A673 (cell line): ENCODE measurements at regions not wholly inside any gene's neighbourhood (a gene's known extent, or its start where the extent isn't known, plus 50 kb on each side); places are given as distances from the start of the nearest gene placed in this dataset.

Experiments
- BruUV-seq: library from RNA; stranded (reverse); fragments of 400-500 nt; replicated peaks from 2 replicates; lab custom pipeline; 2021; lab: Mats Ljungman, UMichigan
- CTCF ChIA-PET: fragments of 300-600 bp; sonication (Branson Sonifier 250); formaldehyde crosslinking; loops from one replicate; lab custom pipeline; 2022; ENCODE audit warnings: antibody characterized with exemption; lab: Charles Lee
- POLR2A ChIA-PET: fragments of 300-600 bp; sonication (Branson Sonifier 250); formaldehyde crosslinking; loops from one replicate; lab custom pipeline; 2022; ENCODE audit warnings: antibody characterized with exemption; ENCODE audit not compliant: low non-redundant PET; lab: Charles Lee
- DNase-seq: peaks from one replicate; pipeline ENCODE4 v3.0.0-alpha.2; 2015; ENCODE audit warnings: low spot score
- H3K27ac ChIP-seq: fragments of 200-600 bp; sonication (generic); 2 replicates; pipeline ENCODE4 v1.5.1; 2016; ENCODE audit warnings: mixed run types, low read depth, mild to moderate bottlenecking, mixed read lengths, antibody characterized with exemption, low read length; ENCODE audit not compliant: poor library complexity, severe bottlenecking
- H3K27me3 ChIP-seq: fragments of 200-600 bp; sonication (generic); replicated peaks from 2 replicates; pipeline ENCODE4 v1.6.1; 2017; ENCODE audit warnings: mixed run types, low read depth, mild to moderate bottlenecking, mixed read lengths, antibody characterized with exemption, low read length; ENCODE audit not compliant: insufficient read depth, poor library complexity
- H3K36me3 ChIP-seq: fragments of 200-600 bp; sonication (generic); 2 replicates; pipeline ENCODE4 v1.6.1; 2016; ENCODE audit warnings: mixed run types, mild to moderate bottlenecking, mixed read lengths, antibody characterized with exemption, low read length; ENCODE audit not compliant: insufficient read depth, poor library complexity, severe bottlenecking
- H3K4me1 ChIP-seq: fragments of 200-600 bp; sonication (generic); 2 replicates; pipeline ENCODE4 v1.6.1; 2017; ENCODE audit warnings: mixed run types, mild to moderate bottlenecking, mixed read lengths, antibody characterized with exemption, low read length; ENCODE audit not compliant: insufficient read depth, poor library complexity, severe bottlenecking
- H3K4me3 ChIP-seq: fragments of 200-600 bp; sonication (generic); 2 replicates; pipeline ENCODE4 v1.5.1; 2016; ENCODE audit warnings: low read depth, mixed run types, mild to moderate bottlenecking, mixed read lengths, low read length; ENCODE audit not compliant: poor library complexity, severe bottlenecking
- H3K9me3 ChIP-seq: fragments of 200-600 bp; sonication (generic); 2 replicates; pipeline ENCODE4 v1.6.1; 2016; ENCODE audit warnings: mixed run types, low read depth, mild to moderate bottlenecking, mixed read lengths, antibody characterized with exemption, low read length; ENCODE audit not compliant: poor library complexity, severe bottlenecking
- CTCF ChIP-seq: fragments of 300-800, 200-600 bp; sonication (generic); conservative IDR thresholded peaks from 2 replicates; pipeline ENCODE4 v1.5.1; 2017; ENCODE audit warnings: low read depth, mild to moderate bottlenecking, antibody characterized with exemption, low read length, moderate library complexity, mixed read lengths
- EZH2 ChIP-seq: fragments of 200-600 bp; sonication (generic); IDR thresholded peaks from 2 replicates; pipeline ENCODE4 v1.6.1; 2017; ENCODE audit warnings: borderline replicate concordance, low read depth, mild to moderate bottlenecking, mixed read lengths, antibody characterized with exemption, low read length; ENCODE audit not compliant: poor library complexity, severe bottlenecking
- intact Hi-C: fragments of 100-400 bp; cut with micrococcal nuclease; formaldehyde crosslinking; loops from one replicate; pipeline ENCODE4 v1.10.0; 2022; ENCODE audit not compliant: unreplicated experiment

- Histone ChIP-seq H3K4me1 (no peaks in the 10 kb centered on the region), H3K27me3 (no peaks in the 10 kb centered on the region), H3K4me3 (no peak overlapping the region), H3K36me3 (no peaks in the 10 kb centered on the region), H3K9me3 (peaks cover 4% of the 10 kb centered on the region), H3K27ac (no peak overlapping the region)
- CTCF ChIA-PET: no interaction called here
- POLR2A ChIA-PET: no interaction called here
- no peak for DNase-seq
- intact Hi-C loops: no loop called here
- no TSS peak for BruUV-seq
- TF ChIP-seq CTCF (no peak), EZH2 (no peak)
Measured at GRCh38 chr17:22654447-22654846, 962.1 kb downstream of the KCNJ18 start.

DNA sequence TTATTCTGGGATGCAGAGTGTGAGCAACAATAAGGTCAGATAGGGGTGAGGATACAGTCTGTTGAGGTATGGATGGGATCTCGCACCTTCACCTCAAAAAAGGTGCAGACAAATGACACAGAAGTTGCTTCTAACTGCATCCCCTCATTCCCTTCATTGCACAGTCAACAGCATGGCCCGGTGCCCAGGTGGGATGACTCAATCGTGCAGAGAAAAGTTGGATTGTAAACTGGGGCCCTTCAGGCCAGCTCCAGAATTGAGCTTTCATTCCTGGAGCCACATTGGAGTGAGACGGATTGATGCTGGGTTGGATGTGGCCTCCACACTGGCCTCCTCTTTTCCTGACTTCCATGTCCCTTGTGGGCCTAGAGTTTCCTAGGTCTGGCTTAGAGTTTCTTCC, 977.4 kb downstream of the KCNJ18 start:
- TF ChIP-seq EZH2: no peak
- no peak for TF ChIP-seq CTCF
- no peak for DNase-seq
- POLR2A ChIA-PET: no interaction called here
- no peaks in the 10 kb centered on the region for H3K36me3 ChIP-seq
- intact Hi-C loops: loop anchor here (10.0 kb wide), 1 partner anchor 65 kb away; no protein-coding TSS in a partner anchor
- CTCF ChIA-PET: no interaction called here
- H3K27me3 ChIP-seq: no peaks in the 10 kb centered on the region
- H3K27ac ChIP-seq: no peak overlapping the region
- no peak overlapping the region for H3K4me3 ChIP-seq
- BruUV-seq: no TSS peak
- H3K9me3 ChIP-seq: no peaks in the 10 kb centered on the region
- H3K4me1 ChIP-seq: no peaks in the 10 kb centered on the region

- CTCF ChIA-PET: no interaction called here
- intact Hi-C loops: no loop called here
- TF ChIP-seq EZH2 (no peak), CTCF (no peak)
- no TSS peak for BruUV-seq
- H3K9me3 ChIP-seq: peaks cover 2% of the 10 kb centered on the region
- H3K27me3 ChIP-seq: no peaks in the 10 kb centered on the region
- no peaks in the 10 kb centered on the region for H3K4me1 ChIP-seq
- DNase-seq: no peak
- H3K36me3 ChIP-seq: no peaks in the 10 kb centered on the region
- POLR2A ChIA-PET: no interaction called here
- no peak overlapping the region for H3K27ac ChIP-seq
- no peak overlapping the region for H3K4me3 ChIP-seq
Measured at GRCh38 chr17:22671110-22671509, 978.8 kb downstream of the KCNJ18 start.
